Stomach (tissue), 8 donors: ENCODE measurements at regions not wholly inside any gene's neighbourhood (a gene's known extent, or its start where the extent isn't known, plus 50 kb on each side); places are given as distances from the start of the nearest gene placed in this dataset.

Experiments used
- DNase-seq, 2 donors: peaks; one replicate each; pipeline versions ENCODE4 v3.0.0 to v3.0.0-alpha.2; 2013 to 2019
- H3K27ac ChIP-seq, 5 donors: fragments of 200-600 bp in 4 of 5; sonication (generic) in 4 of 5; one replicate each; pipeline ENCODE4 v1.5.1; 2013 to 2019; ENCODE audit warnings: mild to moderate bottlenecking in 1 of 5, moderate library complexity in 1 of 5
- H3K27me3 ChIP-seq, 3 donors: fragments of 200-600 bp; sonication (generic); one replicate each; pipeline ENCODE4 v1.5.1; 2017 to 2019; ENCODE audit warnings: mixed run types in 1 of 3
- H3K36me3 ChIP-seq, 4 donors: fragments of 200-600 bp; sonication (generic); 1 replicate in 3 of 4; 2 replicates in 1 of 4; pipeline ENCODE4 v1.5.1; 2016 to 2019
- H3K4me1 ChIP-seq, 4 donors: fragments of 200-600 bp; sonication (generic); one replicate each; pipeline ENCODE4 v1.5.1; 2016 to 2019
- H3K4me3 ChIP-seq, 4 donors: fragments of 200-600 bp; sonication (generic) in 3 of 4; one replicate each; pipeline ENCODE4 v1.5.1; 2016 to 2019; ENCODE audit warnings: mild to moderate bottlenecking in 1 of 4
- H3K9me3 ChIP-seq, 4 donors: fragments of 200-600 bp; sonication (generic); one replicate each; pipeline ENCODE4 v1.5.1; 2016 to 2019
- EP300 ChIP-seq: sonication (generic); formaldehyde crosslinking; IDR thresholded peaks from one replicate; pipeline ENCODE4 v1.6.1; 2017; ENCODE audit warnings: antibody characterized with exemption
- POLR2A ChIP-seq, 4 donors: fragments of 450-650 bp; IDR thresholded peaks; one replicate each; pipeline ENCODE4 v1.6.1; 2016; ENCODE audit warnings: antibody characterized with exemption in 4 of 4, control low read depth in 2 of 4, mild to moderate bottlenecking in 1 of 4, moderate library complexity in 1 of 4
- POLR2AphosphoS5 ChIP-seq, 3 donors: sonication (generic); formaldehyde crosslinking; IDR thresholded peaks; one replicate each; pipeline ENCODE4 v1.6.1; 2016; ENCODE audit warnings: antibody characterized with exemption in 3 of 3
- WGBS, 5 donors: extraction: QIAGEN DNeasy Blood & Tissue Kit in 3 of 5; methylation state at CpG; one replicate each; pipeline versions ENCODE4 v1.1.5 to v1.1.7; 2013 to 2018; 5-methylcytosine and 5-hydroxymethylcytosine counted together
- intact Hi-C: fragments of 100-400 bp; cut with DNase I; formaldehyde crosslinking; loops from one replicate; pipeline ENCODE4 v1.15.1; 2023; ENCODE audit warnings: low total_unique reads
- TF ChIP-seq, protein P1 (sequence below), 7 experiments: fragments of 450-650 bp in 4 of 7; fragments of 200-600 bp in 3 of 7; sonication (generic) in 3 of 7; IDR thresholded peaks; one replicate each; pipeline ENCODE4 v1.5.1; 2016 to 2019; ENCODE audit warnings: antibody characterized with exemption in 7 of 7, control low read depth in 2 of 7, mild to moderate bottlenecking in 1 of 7
- donor health status: healthy with polysubstance abuse.
- donor health status: Bipolar disorder and iron deficiency.
- donor health status: healthy.

GRCh38 chr7:25615593-25615992, 387.3 kb upstream of the NPVF start:
- intact Hi-C loops, result no loop called here
- DNase-seq, result no peak
- H3K27me3 ChIP-seq, result no peaks in the 10 kb centered on the region
- TF ChIP-seq POLR2AphosphoS5 (IDR thresholded peaks at IDR 0.05), result no peak
- no peak for TF ChIP-seq EP300
- TF ChIP-seq, protein P1, sequence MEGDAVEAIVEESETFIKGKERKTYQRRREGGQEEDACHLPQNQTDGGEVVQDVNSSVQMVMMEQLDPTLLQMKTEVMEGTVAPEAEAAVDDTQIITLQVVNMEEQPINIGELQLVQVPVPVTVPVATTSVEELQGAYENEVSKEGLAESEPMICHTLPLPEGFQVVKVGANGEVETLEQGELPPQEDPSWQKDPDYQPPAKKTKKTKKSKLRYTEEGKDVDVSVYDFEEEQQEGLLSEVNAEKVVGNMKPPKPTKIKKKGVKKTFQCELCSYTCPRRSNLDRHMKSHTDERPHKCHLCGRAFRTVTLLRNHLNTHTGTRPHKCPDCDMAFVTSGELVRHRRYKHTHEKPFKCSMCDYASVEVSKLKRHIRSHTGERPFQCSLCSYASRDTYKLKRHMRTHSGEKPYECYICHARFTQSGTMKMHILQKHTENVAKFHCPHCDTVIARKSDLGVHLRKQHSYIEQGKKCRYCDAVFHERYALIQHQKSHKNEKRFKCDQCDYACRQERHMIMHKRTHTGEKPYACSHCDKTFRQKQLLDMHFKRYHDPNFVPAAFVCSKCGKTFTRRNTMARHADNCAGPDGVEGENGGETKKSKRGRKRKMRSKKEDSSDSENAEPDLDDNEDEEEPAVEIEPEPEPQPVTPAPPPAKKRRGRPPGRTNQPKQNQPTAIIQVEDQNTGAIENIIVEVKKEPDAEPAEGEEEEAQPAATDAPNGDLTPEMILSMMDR (IDR thresholded peaks at IDR 0.05), result no peak
- TF ChIP-seq POLR2A (IDR thresholded peaks at IDR 0.05), result no peak
- WGBS, 5 donors, result 60 to 74% (median 69%) methylated on average over 5 of the region's 5 CpGs
- peaks cover 0 to 5% (median 0%) of the 10 kb centered on the region in 4 donors for H3K36me3 ChIP-seq
- peaks cover 0 to 21% (median 8%) of the 10 kb centered on the region in 4 donors for H3K4me1 ChIP-seq
- H3K4me3 ChIP-seq, result no peak overlapping the region
- peaks cover 6 to 16% (median 11%) of the 10 kb centered on the region in 4 donors for H3K9me3 ChIP-seq
- H3K27ac ChIP-seq, result peak overlapping the region in 2 of 5 donors; percentile 33 to 44

DNA sequence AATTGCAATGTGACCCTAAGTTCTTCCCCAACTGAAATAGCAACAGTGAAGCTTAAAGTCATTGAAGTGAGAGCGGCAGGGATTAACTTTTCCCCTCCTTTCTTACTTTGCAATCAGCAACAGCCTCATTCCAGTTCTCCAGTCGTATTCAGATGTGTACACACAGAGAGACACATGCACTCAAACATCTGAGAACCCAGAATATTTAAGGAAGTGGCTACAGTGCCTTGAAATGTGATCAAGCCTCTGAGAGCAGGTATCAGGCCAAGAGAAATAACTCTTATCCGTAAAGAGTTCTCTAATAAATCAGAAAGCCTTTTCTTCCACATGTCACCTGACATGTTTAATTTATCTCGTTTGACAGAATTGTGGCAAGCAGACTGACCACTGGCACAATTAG, 388.9 kb upstream of the NPVF start:
- WGBS, 5 donors, result 39 to 51% (median 48%) methylated on average over 4 of the region's 4 CpGs
- no peak for TF ChIP-seq POLR2A (IDR thresholded peaks at IDR 0.05)
- no peak for TF ChIP-seq POLR2AphosphoS5 (IDR thresholded peaks at IDR 0.05)
- no peak for TF ChIP-seq EP300
- TF ChIP-seq, protein P1 (IDR thresholded peaks at IDR 0.05), result no peak

DNA sequence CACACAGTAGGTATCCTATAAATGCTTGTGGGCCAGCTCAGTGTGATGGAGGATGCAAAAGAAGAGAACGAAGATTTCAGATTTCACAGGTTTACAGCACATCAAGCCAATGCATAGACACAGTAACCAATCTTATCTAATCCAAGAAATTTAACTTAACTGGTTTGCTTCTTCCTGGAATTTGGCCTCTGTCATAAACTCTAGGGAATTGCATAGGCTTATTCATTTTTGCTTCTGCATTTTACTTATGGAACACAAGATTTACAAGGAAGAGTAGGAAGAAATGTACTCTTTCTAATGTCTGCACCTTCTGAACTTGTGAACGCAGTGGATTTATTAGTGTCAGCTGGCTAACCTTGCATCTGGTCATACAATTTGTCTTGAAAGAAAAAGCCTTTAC, 389.4 kb upstream of the NPVF start:
- TF ChIP-seq EP300, result no peak
- TF ChIP-seq, protein P1 (IDR thresholded peaks at IDR 0.05), result no peak
- TF ChIP-seq POLR2A (IDR thresholded peaks at IDR 0.05), result no peak
- no peak for TF ChIP-seq POLR2AphosphoS5 (IDR thresholded peaks at IDR 0.05)
- 78 to 89% (median 89%) methylated on average over 2 of the region's 2 CpGs for WGBS, 5 donors
- H3K27me3 ChIP-seq, result no peaks in the 10 kb centered on the region
- H3K4me3 ChIP-seq, result no peak overlapping the region
- intact Hi-C loops, result no loop called here
- H3K4me1 ChIP-seq, result peaks cover 0 to 27% (median 8%) of the 10 kb centered on the region in 4 donors
- DNase-seq, result no peak
- H3K36me3 ChIP-seq, result peaks cover 0 to 4% (median 0%) of the 10 kb centered on the region in 4 donors
- H3K27ac ChIP-seq, result peak overlapping the region in 1 of 5 donors; percentile 27
- H3K9me3 ChIP-seq, result peaks cover 0 to 5% (median 2%) of the 10 kb centered on the region in 4 donors

More for the DNA sequence above, 388.9 kb upstream of the NPVF start:
- peaks cover 0 to 27% (median 8%) of the 10 kb centered on the region in 4 donors for H3K4me1 ChIP-seq
- DNase-seq, result no peak
- no peak overlapping the region for H3K4me3 ChIP-seq
- intact Hi-C loops, result no loop called here
- H3K27ac ChIP-seq, result peak overlapping the region in 1 of 5 donors; percentile 27
- peaks cover 4 to 9% (median 6%) of the 10 kb centered on the region in 4 donors for H3K9me3 ChIP-seq
- H3K36me3 ChIP-seq, result peaks cover 0 to 5% (median 0%) of the 10 kb centered on the region in 4 donors
- H3K27me3 ChIP-seq, result no peaks in the 10 kb centered on the region

DNA sequence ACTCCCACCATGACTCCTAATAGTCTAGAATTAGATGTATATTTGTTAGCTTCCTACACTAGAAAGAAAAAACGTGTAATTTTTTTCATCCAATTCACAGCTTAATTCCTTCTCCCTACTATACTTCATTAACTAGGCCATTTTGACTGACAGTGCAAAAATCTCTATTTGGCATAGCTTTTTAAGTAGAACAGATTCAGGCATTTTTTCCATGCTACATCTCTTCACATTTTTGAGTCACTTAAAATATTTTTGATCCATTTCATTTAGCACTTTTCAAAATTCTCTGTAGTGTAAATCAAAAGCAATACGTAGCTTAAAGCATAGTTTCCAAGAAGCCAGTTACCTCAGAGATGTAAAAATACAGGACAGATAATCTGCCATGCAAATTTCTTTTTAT, 391.1 kb upstream of the NPVF start:
- 57 to 79% (median 72%) methylated on average over 2 of the region's 2 CpGs for WGBS, 5 donors
- Histone ChIP-seq H3K27me3 (no peaks in the 10 kb centered on the region), H3K9me3 (no peaks in the 10 kb centered on the region), H3K4me3 (no peak overlapping the region), H3K27ac (peak overlapping the region in 4 of 5 donors; percentile 59 to 87 (median 74)), H3K36me3 (no peaks in the 10 kb centered on the region), H3K4me1 (peaks cover 0 to 27% (median 8%) of the 10 kb centered on the region in 4 donors)
- TF ChIP-seq, protein P1 (IDR thresholded peaks at IDR 0.05), result no peak
- TF ChIP-seq POLR2AphosphoS5 (IDR thresholded peaks at IDR 0.05), result no peak
- DNase-seq, result no peak
- intact Hi-C loops, result no loop called here
